HEK293 (cell line): ENCODE measurements at regions not wholly inside any gene's neighbourhood (a gene's known extent, or its start where the extent isn't known, plus 50 kb on each side); places are given as distances from the start of the nearest gene placed in this dataset.

ENCODE experiments used
- CTCF ChIA-PET: fragments of 350-600 bp; formaldehyde crosslinking; extraction: SDS; loops from one replicate; lab custom pipeline; 2021; ENCODE audit warnings: antibody characterized with exemption; lab: Yijun Ruan, JAX
- POLR2A ChIA-PET: fragments of 300-600 bp; formaldehyde crosslinking; extraction: SDS; loops from one replicate; lab custom pipeline; 2020; ENCODE audit warnings: antibody characterized with exemption, inconsistent platforms; lab: Yijun Ruan, JAX
- H3K27ac ChIP-seq: fragments of 200-500 bp; sonication (Bioruptor generic); 2 replicates; pipeline ENCODE4 v1.5.1; 2014; ENCODE audit warnings: low read depth, low read length, control low read depth, inconsistent platforms; ENCODE audit errors: extremely low read depth
- H3K36me3 ChIP-seq, 2 experiments: fragments of 200-500 bp in 1 of 2; sonication (Bioruptor generic) in 1 of 2; 1 replicate in 1 of 2; 2 replicates in 1 of 2; pipeline ENCODE4 v1.5.1; 2014 to 2017; ENCODE audit warnings: inconsistent platforms in 2 of 2, low read length in 2 of 2; ENCODE audit not compliant: control insufficient read depth in 2 of 2, insufficient read depth in 1 of 2
- H3K4me1 ChIP-seq: fragments of 200-500 bp; sonication (Bioruptor generic); 2 replicates; pipeline ENCODE4 v1.5.1; 2014; ENCODE audit warnings: mild to moderate bottlenecking, low read length, inconsistent platforms; ENCODE audit not compliant: control insufficient read depth, insufficient read depth
- H3K4me3 ChIP-seq: 2 replicates; pipeline ENCODE4 v1.5.1; 2011; ENCODE audit warnings: low read depth, mild to moderate bottlenecking, control low read depth, low read length, moderate library complexity
- H3K9me3 ChIP-seq: fragments of 200-500 bp; sonication (Bioruptor generic); 2 replicates; pipeline ENCODE4 v1.5.1; 2014; ENCODE audit warnings: low read depth, low read length, inconsistent platforms; ENCODE audit not compliant: control insufficient read depth, insufficient read depth
- HOXD13 ChIP-seq: sonication (generic); formaldehyde crosslinking; IDR thresholded peaks from 2 replicates; pipeline ENCODE4 v1.8.0; 2022; ENCODE audit warnings: missing genetic modification reagents, borderline replicate concordance
- PRDM1 ChIP-seq: fragments of 450-650 bp; formaldehyde crosslinking; IDR thresholded peaks from 2 replicates; pipeline ENCODE4; 2016; ENCODE audit warnings: missing biosample characterization, missing genetic modification characterization
- PRDM10 ChIP-seq: fragments of 450-650 bp; formaldehyde crosslinking; IDR thresholded peaks from 2 replicates; pipeline ENCODE4 v1.5.1; 2016; ENCODE audit warnings: missing biosample characterization, missing genetic modification characterization
- PRDM4 ChIP-seq: fragments of 450-650 bp; formaldehyde crosslinking; IDR thresholded peaks from 2 replicates; pipeline ENCODE4 v1.5.1; 2017; ENCODE audit warnings: missing biosample characterization, missing genetic modification characterization
- TRIM28 ChIP-seq: IDR thresholded peaks from 2 replicates; pipeline ENCODE4 v1.6.1; 2011; ENCODE audit warnings: low read length, control low read depth, borderline replicate concordance
- YY2 ChIP-seq: fragments of 450-650 bp; formaldehyde crosslinking; IDR thresholded peaks from 2 replicates; pipeline ENCODE4 v1.5.1; 2016; ENCODE audit warnings: missing biosample characterization, missing genetic modification characterization
- ZBTB49 ChIP-seq: fragments of 450-650 bp; formaldehyde crosslinking; IDR thresholded peaks from 2 replicates; pipeline ENCODE4 v1.5.1; 2016; ENCODE audit warnings: missing biosample characterization, missing genetic modification characterization, low read depth
- ZFP41 ChIP-seq: fragments of 450-650 bp; formaldehyde crosslinking; IDR thresholded peaks from 2 replicates; pipeline ENCODE4 v1.5.1; 2016; ENCODE audit warnings: missing biosample characterization, missing genetic modification characterization, borderline replicate concordance
- ZIC2 ChIP-seq: fragments of 450-650 bp; formaldehyde crosslinking; IDR thresholded peaks from 2 replicates; pipeline ENCODE4 v1.5.1; 2016; ENCODE audit warnings: missing biosample characterization, missing genetic modification characterization
- ZNF157 ChIP-seq: fragments of 450-650 bp; formaldehyde crosslinking; IDR thresholded peaks from 2 replicates; pipeline ENCODE4 v1.5.1; 2016; ENCODE audit warnings: missing biosample characterization, missing genetic modification characterization
- ZNF302 ChIP-seq: fragments of 450-650 bp; formaldehyde crosslinking; IDR thresholded peaks from 2 replicates; pipeline ENCODE4 v1.5.1; 2016; ENCODE audit warnings: missing biosample characterization, missing genetic modification characterization, low read depth
- ZNF398 ChIP-seq: fragments of 450-650 bp; formaldehyde crosslinking; IDR thresholded peaks from 2 replicates; pipeline ENCODE4 v1.5.1; 2017; ENCODE audit warnings: missing biosample characterization, missing genetic modification characterization
- ZNF560 ChIP-seq: fragments of 450-650 bp; formaldehyde crosslinking; IDR thresholded peaks from 2 replicates; pipeline ENCODE4 v1.5.1; 2017; ENCODE audit warnings: missing biosample characterization, missing genetic modification characterization, borderline replicate concordance
- ZNF561 ChIP-seq: fragments of 450-650 bp; IDR thresholded peaks from 2 replicates; pipeline ENCODE4 v1.5.1; 2018; ENCODE audit warnings: missing biosample characterization, missing genetic modification characterization, borderline replicate concordance
- ZNF621 ChIP-seq: fragments of 450-650 bp; formaldehyde crosslinking; IDR thresholded peaks from 2 replicates; pipeline ENCODE4 v1.5.1; 2017; ENCODE audit warnings: missing biosample characterization, missing genetic modification characterization
- ZNF624 ChIP-seq: fragments of 450-650 bp; formaldehyde crosslinking; IDR thresholded peaks from 2 replicates; pipeline ENCODE4 v1.5.1; 2017; ENCODE audit warnings: missing biosample characterization, missing genetic modification characterization
- ZNF664 ChIP-seq: fragments of 450-650 bp; formaldehyde crosslinking; IDR thresholded peaks from 2 replicates; pipeline ENCODE4 v1.5.1; 2016; ENCODE audit warnings: missing biosample characterization, missing genetic modification characterization
- ZNF677 ChIP-seq: fragments of 450-650 bp; IDR thresholded peaks from 2 replicates; pipeline ENCODE4 v1.5.0; 2018; ENCODE audit warnings: missing biosample characterization, mild to moderate bottlenecking, missing genetic modification characterization, moderate library complexity
- ZNF704 ChIP-seq: fragments of 450-650 bp; formaldehyde crosslinking; IDR thresholded peaks from 2 replicates; pipeline ENCODE4 v1.5.1; 2016; ENCODE audit warnings: missing biosample characterization, missing genetic modification characterization
- ZNF843 ChIP-seq: fragments of 450-650 bp; formaldehyde crosslinking; IDR thresholded peaks from 2 replicates; pipeline ENCODE4 v1.5.1; 2016; ENCODE audit warnings: missing biosample characterization, missing genetic modification characterization
- ZXDB ChIP-seq: fragments of 450-650 bp; formaldehyde crosslinking; IDR thresholded peaks from 2 replicates; pipeline ENCODE4 v1.5.1; 2016; ENCODE audit warnings: missing biosample characterization, missing genetic modification characterization

GRCh38 chr1:4972761-4973320 is 318.4 kb downstream of the AJAP1 start:
- CTCF ChIA-PET = no interaction called here
- TF ChIP-seq ZNF677 = no peak
- no peak for TF ChIP-seq ZXDB
- TF ChIP-seq ZNF843 (tag by site-specific recombination) = no peak
- TF ChIP-seq HOXD13 (CRISPR knock-in tag) = no peak
- TF ChIP-seq ZFP41 (tag by site-specific recombination) = no peak
- no peak for TF ChIP-seq ZNF561 (tag by site-specific recombination)
- TF ChIP-seq, all 188 proteins: peak for 0
- H3K9me3 ChIP-seq = no peaks in the 10 kb centered on the region
- no peak overlapping the region for H3K4me3 ChIP-seq
- H3K36me3 ChIP-seq = no peaks in the 10 kb centered on the region
- no peaks in the 10 kb centered on the region for H3K4me1 ChIP-seq
- no peak overlapping the region for H3K27ac ChIP-seq
- POLR2A ChIA-PET = no interaction called here

GRCh38 chr1:4971666-4972065 is 317.3 kb downstream of the AJAP1 start:
- no peak overlapping the region for H3K4me3 ChIP-seq
- H3K36me3 ChIP-seq = no peaks in the 10 kb centered on the region
- no peaks in the 10 kb centered on the region for H3K9me3 ChIP-seq
- POLR2A ChIA-PET = no interaction called here
- H3K4me1 ChIP-seq = no peaks in the 10 kb centered on the region
- CTCF ChIA-PET = no interaction called here
- no peak overlapping the region for H3K27ac ChIP-seq
- TF ChIP-seq ZNF621 (tag by site-specific recombination) = no peak
- TF ChIP-seq ZIC2 = no peak
- TF ChIP-seq ZNF560 (tag by site-specific recombination) = no peak
- no peak for TF ChIP-seq PRDM1

GRCh38 chr1:4970532-4970931 is 316.1 kb downstream of the AJAP1 start:
- Histone ChIP-seq H3K36me3 (no peaks in the 10 kb centered on the region), H3K9me3 (no peaks in the 10 kb centered on the region), H3K4me1 (no peaks in the 10 kb centered on the region), H3K27ac (no peak overlapping the region), H3K4me3 (no peak overlapping the region)
- CTCF ChIA-PET = no interaction called here
- POLR2A ChIA-PET = no interaction called here
- TF ChIP-seq TRIM28 (no peak), PRDM4 (tag by site-specific recombination) (no peak), ZBTB49 (tag by site-specific recombination) (no peak), ZNF664 (no peak), ZNF302 (tag by site-specific recombination) (no peak), ZNF157 (tag by site-specific recombination) (no peak), ZNF704 (tag by site-specific recombination) (no peak), PRDM10 (tag by site-specific recombination) (no peak), ZNF398 (tag by site-specific recombination) (no peak), ZNF624 (tag by site-specific recombination) (no peak), YY2 (tag by site-specific recombination) (no peak)
